ENCODE measurements at regions not wholly inside any gene's neighbourhood (a gene's known extent, or its start where the extent isn't known, plus 50 kb on each side); places are given as distances from the start of the nearest gene placed in this dataset.
A peak's percentile ranks its signal among the peaks of the same experiment; 100 is the strongest.

GRCh38 chr1:192443616-192444015, 126.8 kb downstream of the RGS21 start:
- Histone ChIP-seq H3K18ac (ENCODE audit: low read length) (no peak overlapping the region), H2BK12ac (ENCODE audit: low read length) (no peak overlapping the region), H4K8ac (ENCODE audit: low read depth, low read length) (no peak overlapping the region), H3K36me3 (replicated peaks in 1 of 2; ENCODE audit: control insufficient read depth in 2 of 2, insufficient read depth in 2 of 2, low read length in 2 of 2) (no peaks in the 10 kb centered on the region), H2BK120ac (ENCODE audit: low read depth, low read length) (no peak overlapping the region), H3K4ac (ENCODE audit: low read length) (no peak overlapping the region), H3K4me3 (ENCODE audit: low read length in 2 of 2) (no peak overlapping the region), H2BK5ac (ENCODE audit: low read length) (no peak overlapping the region), H2BK15ac (ENCODE audit: low read length) (no peak overlapping the region), H3K23ac (ENCODE audit: low read depth, low read length, poor library complexity) (no peak overlapping the region), H3K27me3 (ENCODE audit: control insufficient read depth in 3 of 3, insufficient read depth in 3 of 3, low read depth in 1 of 3, low read length in 3 of 3) (no peaks in the 10 kb centered on the region), H3K79me1 (ENCODE audit: low read depth, low read length) (no peaks in the 10 kb centered on the region), H2AFZ (ENCODE audit: low read length) (no peak overlapping the region), H3K9ac (ENCODE audit: low read depth, low read length, poor library complexity) (no peak overlapping the region), H3K27ac (replicated peaks; ENCODE audit: low read length) (no peak overlapping the region), H3K4me1 (ENCODE audit: control insufficient read depth in 2 of 2, insufficient read depth in 1 of 2, low read depth in 1 of 2, low read length in 2 of 2) (peaks cover 3 to 4% of the 10 kb centered on the region in 2 donors), H3K4me2 (ENCODE audit: insufficient read depth, low read length, poor library complexity, severe bottlenecking) (no peak overlapping the region), H3K9me3 (replicated peaks in 1 of 2; ENCODE audit: control insufficient read depth in 2 of 2, insufficient read depth in 1 of 2, low read depth in 1 of 2, low read length in 2 of 2) (no peaks in the 10 kb centered on the region), H4K91ac (ENCODE audit: low read depth, low read length, poor library complexity) (no peak overlapping the region), H3K14ac (ENCODE audit: low read length) (no peak overlapping the region), H2AK5ac (ENCODE audit: low read depth, low read length) (no peak overlapping the region)
- DNase-seq (ENCODE audit: low spot score): no peak

GRCh38 chr1:192445241-192445640, 128.4 kb downstream of the RGS21 start:
- Histone ChIP-seq H2AK5ac (ENCODE audit: low read depth, low read length) (no peak overlapping the region), H2AFZ (ENCODE audit: low read length) (no peak overlapping the region), H3K79me1 (ENCODE audit: low read depth, low read length) (no peaks in the 10 kb centered on the region), H3K4me3 (ENCODE audit: low read length in 2 of 2) (no peak overlapping the region), H4K91ac (ENCODE audit: low read depth, low read length, poor library complexity) (no peak overlapping the region), H2BK12ac (ENCODE audit: low read length) (no peak overlapping the region), H2BK5ac (ENCODE audit: low read length) (no peak overlapping the region), H3K36me3 (replicated peaks in 1 of 2; ENCODE audit: control insufficient read depth in 2 of 2, insufficient read depth in 2 of 2, low read length in 2 of 2) (no peaks in the 10 kb centered on the region), H3K9ac (ENCODE audit: low read depth, low read length, poor library complexity) (no peak overlapping the region), H3K18ac (ENCODE audit: low read length) (no peak overlapping the region), H2BK120ac (ENCODE audit: low read depth, low read length) (no peak overlapping the region), H3K4me2 (ENCODE audit: insufficient read depth, low read length, poor library complexity, severe bottlenecking) (no peak overlapping the region), H3K27me3 (ENCODE audit: control insufficient read depth in 3 of 3, insufficient read depth in 3 of 3, low read depth in 1 of 3, low read length in 3 of 3) (no peaks in the 10 kb centered on the region), H3K9me3 (replicated peaks in 1 of 2; ENCODE audit: control insufficient read depth in 2 of 2, insufficient read depth in 1 of 2, low read depth in 1 of 2, low read length in 2 of 2) (no peaks in the 10 kb centered on the region), H3K4ac (ENCODE audit: low read length) (no peak overlapping the region), H3K23ac (ENCODE audit: low read depth, low read length, poor library complexity) (no peak overlapping the region), H3K27ac (replicated peaks; ENCODE audit: low read length) (no peak overlapping the region), H4K8ac (ENCODE audit: low read depth, low read length) (no peak overlapping the region), H2BK15ac (ENCODE audit: low read length) (no peak overlapping the region), H3K14ac (ENCODE audit: low read length) (no peak overlapping the region), H3K4me1 (ENCODE audit: control insufficient read depth in 2 of 2, insufficient read depth in 1 of 2, low read depth in 1 of 2, low read length in 2 of 2) (peaks cover 0 to 4% of the 10 kb centered on the region in 2 donors)
- WGBS, 2 donors (ENCODE audit: extremely low coverage in 2 of 2, insufficient read length in 2 of 2, insufficient replicate concordance in 1 of 2): no CpG with 5 or more reads among the region's 2 CpGs
- DNase-seq (ENCODE audit: low spot score): no peak

GRCh38 chr1:192445839-192446489, 129.2 kb downstream of the RGS21 start:
- H2AFZ ChIP-seq (ENCODE audit: low read length): no peak overlapping the region
- H3K4me2 ChIP-seq (ENCODE audit: insufficient read depth, low read length, poor library complexity, severe bottlenecking): no peak overlapping the region
- H4K91ac ChIP-seq (ENCODE audit: low read depth, low read length, poor library complexity): no peak overlapping the region
- H2BK15ac ChIP-seq (ENCODE audit: low read length): no peak overlapping the region
- no peak overlapping the region for H4K8ac ChIP-seq (ENCODE audit: low read depth, low read length)
- peak; percentile 42 for DNase-seq (ENCODE audit: low spot score)
- no peak overlapping the region for H3K18ac ChIP-seq (ENCODE audit: low read length)
- H3K4me3 ChIP-seq (ENCODE audit: low read length in 2 of 2): no peak overlapping the region
- no peak overlapping the region for H2BK120ac ChIP-seq (ENCODE audit: low read depth, low read length)
- H3K9me3 ChIP-seq (replicated peaks in 1 of 2; ENCODE audit: control insufficient read depth in 2 of 2, insufficient read depth in 1 of 2, low read depth in 1 of 2, low read length in 2 of 2): no peaks in the 10 kb centered on the region
- no peak overlapping the region for H3K4ac ChIP-seq (ENCODE audit: low read length)
- no peak overlapping the region for H2AK5ac ChIP-seq (ENCODE audit: low read depth, low read length)
- H3K9ac ChIP-seq (ENCODE audit: low read depth, low read length, poor library complexity): no peak overlapping the region
- no peak overlapping the region for H2BK5ac ChIP-seq (ENCODE audit: low read length)
- H3K23ac ChIP-seq (ENCODE audit: low read depth, low read length, poor library complexity): no peak overlapping the region
- no peaks in the 10 kb centered on the region for H3K27me3 ChIP-seq (ENCODE audit: control insufficient read depth in 3 of 3, insufficient read depth in 3 of 3, low read depth in 1 of 3, low read length in 3 of 3)
- no peaks in the 10 kb centered on the region for H3K36me3 ChIP-seq (replicated peaks in 1 of 2; ENCODE audit: control insufficient read depth in 2 of 2, insufficient read depth in 2 of 2, low read length in 2 of 2)
- no peak overlapping the region for H2BK12ac ChIP-seq (ENCODE audit: low read length)
- H3K4me1 ChIP-seq (ENCODE audit: control insufficient read depth in 2 of 2, insufficient read depth in 1 of 2, low read depth in 1 of 2, low read length in 2 of 2): peaks cover 0 to 4% of the 10 kb centered on the region in 2 donors
- no peak overlapping the region for H3K14ac ChIP-seq (ENCODE audit: low read length)
- WGBS, 2 donors (ENCODE audit: extremely low coverage in 2 of 2, insufficient read length in 2 of 2, insufficient replicate concordance in 1 of 2): no CpG with 5 or more reads among the region's 7 CpGs
- no peaks in the 10 kb centered on the region for H3K79me1 ChIP-seq (ENCODE audit: low read depth, low read length)
- no peak overlapping the region for H3K27ac ChIP-seq (replicated peaks; ENCODE audit: low read length)

- Histone ChIP-seq H2AK5ac (ENCODE audit: low read depth, low read length) (no peak overlapping the region), H3K27ac (replicated peaks; ENCODE audit: low read length) (no peak overlapping the region), H2BK5ac (ENCODE audit: low read length) (no peak overlapping the region), H4K8ac (ENCODE audit: low read depth, low read length) (no peak overlapping the region), H2AFZ (ENCODE audit: low read length) (no peak overlapping the region), H3K9ac (ENCODE audit: low read depth, low read length, poor library complexity) (no peak overlapping the region), H3K4me1 (ENCODE audit: control insufficient read depth in 2 of 2, insufficient read depth in 1 of 2, low read depth in 1 of 2, low read length in 2 of 2) (peaks cover 0 to 4% of the 10 kb centered on the region in 2 donors), H3K18ac (ENCODE audit: low read length) (no peak overlapping the region), H3K4me3 (ENCODE audit: low read length in 2 of 2) (no peak overlapping the region), H2BK120ac (ENCODE audit: low read depth, low read length) (no peak overlapping the region), H2BK12ac (ENCODE audit: low read length) (no peak overlapping the region), H3K9me3 (replicated peaks in 1 of 2; ENCODE audit: control insufficient read depth in 2 of 2, insufficient read depth in 1 of 2, low read depth in 1 of 2, low read length in 2 of 2) (no peaks in the 10 kb centered on the region), H2BK15ac (ENCODE audit: low read length) (no peak overlapping the region), H3K14ac (ENCODE audit: low read length) (no peak overlapping the region), H3K4ac (ENCODE audit: low read length) (no peak overlapping the region), H3K27me3 (ENCODE audit: control insufficient read depth in 3 of 3, insufficient read depth in 3 of 3, low read depth in 1 of 3, low read length in 3 of 3) (no peaks in the 10 kb centered on the region), H3K23ac (ENCODE audit: low read depth, low read length, poor library complexity) (no peak overlapping the region), H3K36me3 (replicated peaks in 1 of 2; ENCODE audit: control insufficient read depth in 2 of 2, insufficient read depth in 2 of 2, low read length in 2 of 2) (no peaks in the 10 kb centered on the region), H3K79me1 (ENCODE audit: low read depth, low read length) (no peaks in the 10 kb centered on the region), H4K91ac (ENCODE audit: low read depth, low read length, poor library complexity) (no peak overlapping the region), H3K4me2 (ENCODE audit: insufficient read depth, low read length, poor library complexity, severe bottlenecking) (no peak overlapping the region)
- DNase-seq (ENCODE audit: low spot score): no peak
These were observed 127.5 kb upstream of the RGS1 start for GRCh38 chr1:192448026-192448578.

All from neuronal stem cell (in vitro differentiated cells).